LNCaP clone FGC (cell line): ENCODE measurements at regions not wholly inside any gene's neighbourhood (a gene's known extent, or its start where the extent isn't known, plus 50 kb on each side); places are given as distances from the start of the nearest gene placed in this dataset.

Source experiments
- DNase-seq: peaks from one replicate; pipeline ENCODE4 v3.0.0-alpha.2; 2011; ENCODE audit warnings: low read depth
- H3K4me3 ChIP-seq: 2 replicates; pipeline ENCODE4 v1.5.1; 2011; ENCODE audit warnings: mild to moderate bottlenecking, low read depth, low read length, control low read depth
- TF ChIP-seq, protein P1 (sequence below): IDR thresholded peaks from 2 replicates; pipeline ENCODE4 v1.5.1; 2012; ENCODE audit warnings: mild to moderate bottlenecking; ENCODE audit not compliant: control insufficient read depth, insufficient read depth; ENCODE audit errors: extremely low read depth

DNA sequence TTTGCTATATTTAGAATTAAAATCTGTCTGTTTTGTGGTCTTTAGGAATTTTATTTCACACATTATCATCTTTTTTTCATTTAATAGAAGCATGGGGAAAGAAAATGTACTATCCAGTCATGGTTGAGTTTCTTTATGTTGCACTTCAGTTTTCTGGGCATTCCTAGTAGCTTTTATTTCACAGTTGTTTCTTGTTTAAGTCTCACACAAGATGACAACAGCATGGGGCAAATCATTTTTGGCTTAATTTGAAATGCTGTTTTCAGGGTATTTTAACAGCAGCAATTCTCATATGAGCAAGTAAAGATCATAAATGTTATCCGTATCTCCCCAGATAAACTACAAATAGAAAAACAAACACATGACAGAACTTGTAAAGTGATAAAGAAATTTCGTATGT lies 1600.2 kb downstream of the PCDH9 start:
- TF ChIP-seq, protein P1, sequence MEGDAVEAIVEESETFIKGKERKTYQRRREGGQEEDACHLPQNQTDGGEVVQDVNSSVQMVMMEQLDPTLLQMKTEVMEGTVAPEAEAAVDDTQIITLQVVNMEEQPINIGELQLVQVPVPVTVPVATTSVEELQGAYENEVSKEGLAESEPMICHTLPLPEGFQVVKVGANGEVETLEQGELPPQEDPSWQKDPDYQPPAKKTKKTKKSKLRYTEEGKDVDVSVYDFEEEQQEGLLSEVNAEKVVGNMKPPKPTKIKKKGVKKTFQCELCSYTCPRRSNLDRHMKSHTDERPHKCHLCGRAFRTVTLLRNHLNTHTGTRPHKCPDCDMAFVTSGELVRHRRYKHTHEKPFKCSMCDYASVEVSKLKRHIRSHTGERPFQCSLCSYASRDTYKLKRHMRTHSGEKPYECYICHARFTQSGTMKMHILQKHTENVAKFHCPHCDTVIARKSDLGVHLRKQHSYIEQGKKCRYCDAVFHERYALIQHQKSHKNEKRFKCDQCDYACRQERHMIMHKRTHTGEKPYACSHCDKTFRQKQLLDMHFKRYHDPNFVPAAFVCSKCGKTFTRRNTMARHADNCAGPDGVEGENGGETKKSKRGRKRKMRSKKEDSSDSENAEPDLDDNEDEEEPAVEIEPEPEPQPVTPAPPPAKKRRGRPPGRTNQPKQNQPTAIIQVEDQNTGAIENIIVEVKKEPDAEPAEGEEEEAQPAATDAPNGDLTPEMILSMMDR, result no peak
- H3K4me3 ChIP-seq, result no peak overlapping the region
- DNase-seq, result no peak

DNA sequence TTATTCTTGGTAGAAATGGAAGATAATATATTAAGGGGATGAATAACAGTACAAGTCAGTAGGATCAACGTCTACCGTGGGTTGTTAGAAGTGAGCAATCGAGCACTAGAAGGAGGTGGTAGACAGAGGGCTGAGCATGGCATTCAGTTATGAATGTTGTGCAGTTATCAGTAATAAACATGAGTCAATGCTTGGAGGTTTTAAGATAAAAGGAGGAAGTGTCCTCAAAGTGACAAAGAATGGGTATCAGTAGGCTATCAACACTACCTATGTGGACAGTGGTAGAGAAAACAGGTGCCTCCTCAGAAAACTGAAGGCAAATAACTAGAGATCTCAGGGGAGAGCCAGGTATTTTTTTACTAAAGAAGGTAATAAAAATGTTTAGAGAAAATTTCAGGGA lies 1607.0 kb downstream of the PCDH9 start:
- TF ChIP-seq, protein P1, result no peak
- no peak for DNase-seq
- H3K4me3 ChIP-seq, result no peak overlapping the region

DNA sequence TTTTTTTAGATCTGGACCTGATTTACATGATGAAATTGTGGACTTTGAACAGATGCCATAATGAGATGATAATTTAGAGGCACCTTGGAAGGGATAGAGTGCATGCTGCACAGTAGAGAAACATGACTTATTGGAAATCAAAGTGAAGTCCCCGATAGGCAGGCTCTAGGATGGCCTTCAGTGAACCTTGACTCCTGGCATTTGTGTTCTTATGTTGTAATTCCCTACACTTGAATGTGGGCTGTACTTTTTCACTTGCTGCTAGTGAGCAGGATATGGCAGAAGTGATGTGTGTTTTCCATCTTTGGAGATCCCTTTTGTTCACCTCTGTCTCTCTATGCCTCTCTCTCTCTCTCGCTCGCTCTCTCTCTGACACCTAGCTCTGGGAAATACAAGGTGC lies 1614.6 kb downstream of the PCDH9 start:
- no peak overlapping the region for H3K4me3 ChIP-seq
- DNase-seq, result no peak
- TF ChIP-seq, protein P1, result no peak

DNA sequence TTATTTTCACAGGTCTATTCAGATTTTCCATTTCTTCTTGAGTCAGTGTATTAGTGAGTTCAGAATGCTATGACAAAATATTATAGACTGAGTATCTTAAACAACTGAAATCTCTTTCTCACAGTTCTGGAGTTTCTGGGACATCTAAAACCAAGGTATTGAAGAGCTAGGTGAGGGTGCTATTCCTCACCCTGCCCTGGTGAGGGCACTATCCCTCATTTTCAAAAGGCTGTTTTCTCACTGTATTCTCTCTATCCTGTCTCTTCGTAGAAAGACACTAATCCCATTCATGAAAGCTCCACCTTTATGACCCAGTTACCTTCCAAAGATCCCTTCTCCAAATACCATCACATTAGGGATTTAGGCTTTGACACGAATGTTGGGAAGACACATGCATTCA lies 1617.1 kb downstream of the PCDH9 start:
- no peak for DNase-seq
- H3K4me3 ChIP-seq, result no peak overlapping the region
- TF ChIP-seq, protein P1, result peak; percentile 29

DNA sequence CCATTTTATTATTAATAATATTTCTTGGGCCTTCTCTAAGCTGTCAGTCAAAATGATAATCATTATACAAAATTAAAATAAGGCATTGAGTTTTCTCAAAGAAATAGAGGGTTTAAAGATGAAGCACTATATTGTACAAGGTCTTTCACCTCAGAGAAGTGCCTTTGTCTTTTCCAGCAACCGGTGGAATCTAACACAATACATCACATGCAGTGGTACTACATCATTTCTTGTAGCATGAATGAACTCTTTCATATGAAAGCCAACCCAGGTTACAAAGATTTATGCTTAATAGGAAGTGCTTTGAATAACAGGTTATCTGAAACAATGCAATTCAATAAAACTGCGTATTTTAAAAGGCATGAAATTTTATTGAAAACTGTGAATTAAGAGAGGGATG lies 1620.8 kb downstream of the PCDH9 start:
- no peak overlapping the region for H3K4me3 ChIP-seq
- TF ChIP-seq, protein P1, result no peak
- DNase-seq, result no peak

DNA sequence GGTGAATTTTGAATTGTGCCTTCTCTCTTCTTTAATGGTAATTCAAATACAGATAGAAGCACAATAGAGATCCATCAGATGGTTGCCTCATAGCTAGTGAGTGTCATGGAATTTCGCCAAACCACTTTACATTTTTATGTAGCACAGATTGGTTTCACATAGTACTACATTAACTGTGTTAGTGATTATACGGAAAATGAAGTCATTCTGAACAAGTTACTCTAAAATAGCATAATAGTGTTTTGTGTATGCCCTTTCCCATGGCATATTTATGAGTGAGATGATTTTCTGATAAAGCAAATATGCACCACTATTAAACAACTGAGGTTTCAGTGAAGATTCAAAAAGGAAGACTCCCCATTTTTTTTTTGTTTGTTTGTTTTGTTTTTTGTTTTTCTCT lies 1623.5 kb downstream of the PCDH9 start:
- DNase-seq, result no peak
- TF ChIP-seq, protein P1, result no peak
- no peak overlapping the region for H3K4me3 ChIP-seq

DNA sequence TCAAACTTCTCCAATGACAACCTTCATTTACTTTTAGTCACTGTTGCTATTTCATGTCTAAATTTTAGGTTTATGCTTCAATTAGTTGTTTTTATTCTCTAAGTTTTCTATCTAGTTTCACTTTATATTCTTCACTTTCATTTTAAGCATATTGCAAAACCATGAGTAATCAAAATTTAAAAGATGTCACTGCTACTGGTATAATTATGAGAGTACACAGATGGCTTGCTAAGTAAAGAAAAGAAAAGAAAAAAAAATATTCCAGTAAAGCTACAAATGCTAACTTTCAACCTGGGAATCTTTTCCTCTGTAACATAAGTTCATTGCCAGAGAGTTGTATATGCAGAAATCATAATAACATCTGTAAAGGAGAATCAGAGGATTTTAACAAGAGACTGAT lies 1624.7 kb downstream of the PCDH9 start:
- H3K4me3 ChIP-seq, result no peak overlapping the region
- TF ChIP-seq, protein P1, result no peak
- DNase-seq, result no peak
